RWPE1 (cell line): ENCODE measurements at regions not wholly inside any gene's neighbourhood (a gene's known extent, or its start where the extent isn't known, plus 50 kb on each side); places are given as distances from the start of the nearest gene placed in this dataset.

Experiments
- CTCF ChIA-PET: fragments of 350-600 bp; sonication (Branson Sonifier 250); formaldehyde crosslinking; extraction: SDS; loops from one replicate; lab custom pipeline; 2021; lab: Yijun Ruan, JAX
- POLR2A ChIA-PET: fragments of 400-600 bp; formaldehyde crosslinking; extraction: SDS; loops from one replicate; lab custom pipeline; 2020; ENCODE audit warnings: antibody characterized with exemption; ENCODE audit not compliant: low non-redundant PET; lab: Yijun Ruan, JAX
- DNase-seq: peaks from one replicate; pipeline ENCODE4 v3.0.0; 2012; ENCODE audit warnings: low spot score
- H3K27ac ChIP-seq: fragments of 450-650 bp; 2 replicates; pipeline ENCODE4 v1.5.1; 2017
- CTCF ChIP-seq: fragments of 450-650 bp; conservative IDR thresholded peaks from 2 replicates; pipeline ENCODE4 v1.5.1; 2017; ENCODE audit warnings: low read depth, mild to moderate bottlenecking

- CTCF ChIA-PET: no interaction called here
- H3K27ac ChIP-seq: no peak overlapping the region
These were observed 165.8 kb downstream of the MAF start for GRCh38 chr16:79434771-79435170.

GRCh38 chr16:79434092-79434491, 166.4 kb downstream of the MAF start:
- ChIA-PET CTCF (interaction anchor here (0.6 kb wide), 1 partner anchor 115 kb away, joined by 4 read pairs; no protein-coding TSS in a partner anchor), POLR2A (no interaction called here)
- no peak for TF ChIP-seq CTCF

More at GRCh38 chr16:79434771-79435170, 165.8 kb downstream of the MAF start:
- POLR2A ChIA-PET: no interaction called here
- DNase-seq: no peak
- TF ChIP-seq CTCF: no peak

GRCh38 chr16:79431923-79432322, 168.6 kb downstream of the MAF start:
- CTCF ChIA-PET: no interaction called here
- no peak overlapping the region for H3K27ac ChIP-seq
- DNase-seq: no peak
- POLR2A ChIA-PET: no interaction called here
- no peak for TF ChIP-seq CTCF

More at GRCh38 chr16:79434092-79434491, 166.4 kb downstream of the MAF start:
- DNase-seq: no peak
- no peak overlapping the region for H3K27ac ChIP-seq

- TF ChIP-seq CTCF: no peak
- DNase-seq: no peak
- CTCF ChIA-PET: interaction anchor here (0.6 kb wide), 1 partner anchor 161 kb away, joined by 5 read pairs; no protein-coding TSS in a partner anchor
These were observed 170.3 kb downstream of the MAF start for GRCh38 chr16:79430191-79430678.

GRCh38 chr16:79429381-79430190, 171.0 kb downstream of the MAF start:
- no peak for TF ChIP-seq CTCF
- ChIA-PET POLR2A (no interaction called here), CTCF (interaction anchor here (0.6 kb wide), 2 partner anchors 160 to 421 kb away, joined by 4 to 5 read pairs; no protein-coding TSS in a partner anchor)
- H3K27ac ChIP-seq: no peak overlapping the region
- no peak for DNase-seq

More at GRCh38 chr16:79430191-79430678, 170.3 kb downstream of the MAF start:
- H3K27ac ChIP-seq: no peak overlapping the region
- POLR2A ChIA-PET: no interaction called here

GRCh38 chr16:79426663-79427062, 173.9 kb downstream of the MAF start:
- POLR2A ChIA-PET: no interaction called here
- CTCF ChIA-PET: no interaction called here

More at GRCh38 chr16:79426663-79427062, 173.9 kb downstream of the MAF start:
- no peak for TF ChIP-seq CTCF
- H3K27ac ChIP-seq: no peak overlapping the region
- DNase-seq: no peak
